Hypothalamus (tissue), 51 donors: ENCODE measurements at regions not wholly inside any gene's neighbourhood (a gene's known extent, or its start where the extent isn't known, plus 50 kb on each side); places are given as distances from the start of the nearest gene placed in this dataset.

Source experiments
- DNase-seq, 51 donors: peaks; one replicate each; lab custom pipeline; 2025; lab: John Stamatoyannopoulos, UW

DNA sequence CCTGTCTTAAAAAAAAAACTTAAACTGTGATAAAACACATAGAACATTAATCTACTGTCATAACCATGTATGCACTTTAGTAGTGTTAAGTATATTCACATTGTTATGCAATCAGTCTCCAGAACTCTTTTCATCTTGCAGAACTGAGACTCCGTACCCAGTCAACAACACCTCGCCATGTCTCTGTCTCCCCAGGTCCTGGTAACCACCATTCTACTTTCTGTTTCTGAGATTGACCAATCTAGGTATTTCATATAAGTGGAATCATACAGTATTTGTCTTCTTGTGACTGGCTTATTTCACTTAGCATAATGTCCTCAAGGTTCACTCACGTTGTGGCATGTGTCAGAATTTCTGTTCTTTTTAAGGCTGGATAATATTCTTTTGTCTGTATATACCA is 290.8 kb upstream of the CXCR4 start:
- peak in 1 of 51 donors; percentile 1 for DNase-seq

DNA sequence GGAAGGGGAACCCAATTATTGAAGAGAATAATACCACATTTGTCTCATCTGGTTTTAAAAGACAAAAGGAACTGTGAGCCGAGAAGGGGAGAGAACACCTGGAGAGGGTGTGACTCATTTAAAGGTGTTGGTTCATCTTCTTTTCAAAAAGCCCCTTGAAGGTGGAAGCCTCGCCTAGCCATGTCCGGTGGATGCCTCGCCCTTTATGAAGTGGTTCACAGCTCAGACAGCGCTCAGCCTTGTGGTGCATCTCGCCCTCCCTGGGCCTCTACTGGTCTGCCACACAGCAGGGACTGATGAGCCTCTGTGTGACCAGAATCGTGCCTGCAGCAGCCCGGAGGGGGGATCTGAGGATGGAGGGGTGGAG is 290.0 kb upstream of the CXCR4 start:
- DNase-seq, result no peak

DNA sequence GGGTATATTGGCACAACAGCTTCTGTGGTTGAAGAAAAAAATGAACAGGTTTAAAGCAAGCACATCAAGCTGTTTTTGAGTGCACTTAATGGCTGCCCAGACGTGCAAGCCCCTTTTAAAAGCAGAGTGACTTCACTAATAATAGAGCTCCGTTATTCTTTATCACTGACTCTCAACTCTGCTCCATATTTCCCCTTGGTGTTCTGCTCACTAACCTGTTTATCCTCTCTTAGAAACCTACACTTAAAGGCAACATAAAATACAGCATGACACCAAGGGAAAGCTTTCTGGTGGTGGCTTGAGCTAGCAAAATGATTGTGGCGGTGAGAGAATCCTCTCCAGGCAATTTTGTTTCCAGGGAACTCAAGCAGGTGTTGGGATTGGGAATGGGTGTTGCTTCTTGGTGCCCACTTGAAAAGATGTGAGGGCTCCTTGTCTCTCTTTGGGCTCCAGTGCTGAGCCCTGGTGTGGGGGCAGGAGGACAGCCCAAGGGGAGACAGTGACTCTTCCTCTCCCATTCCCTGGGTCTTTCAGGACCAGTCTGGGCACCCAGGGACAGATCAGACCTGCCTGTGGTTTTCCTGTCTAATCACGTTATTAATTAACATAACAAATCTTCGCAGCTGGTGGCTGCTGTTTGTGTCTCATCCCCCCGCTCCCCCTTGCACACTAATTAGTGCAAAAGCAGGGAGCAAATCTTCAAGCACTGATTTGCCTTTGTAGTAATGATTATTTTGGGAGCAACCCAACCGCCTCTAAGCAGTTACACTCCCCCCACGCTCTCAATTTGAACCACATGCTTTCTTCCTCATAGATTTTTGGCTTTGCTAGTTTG is 289.4 kb upstream of the CXCR4 start:
- DNase-seq, result no peak

DNA sequence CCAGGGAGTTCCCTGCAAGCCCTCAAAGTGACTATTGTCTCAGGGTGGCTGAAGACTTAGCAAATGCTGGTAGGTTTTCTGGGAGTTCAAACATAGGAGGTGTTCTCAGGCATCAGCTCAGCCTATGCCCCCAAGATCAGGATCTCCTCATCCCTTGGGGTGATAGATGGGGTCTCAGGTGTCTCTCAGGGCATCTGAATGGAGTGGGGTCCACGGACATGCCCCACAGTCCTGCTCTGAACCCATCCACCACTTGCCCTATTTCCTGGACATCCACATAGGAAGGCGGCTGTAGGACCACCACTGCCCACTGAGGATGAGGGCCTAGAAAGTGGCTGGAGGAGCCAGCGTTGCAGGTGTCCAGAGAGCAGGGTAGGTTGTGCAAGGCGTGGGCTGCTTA is 287.0 kb upstream of the CXCR4 start:
- no peak for DNase-seq

DNA sequence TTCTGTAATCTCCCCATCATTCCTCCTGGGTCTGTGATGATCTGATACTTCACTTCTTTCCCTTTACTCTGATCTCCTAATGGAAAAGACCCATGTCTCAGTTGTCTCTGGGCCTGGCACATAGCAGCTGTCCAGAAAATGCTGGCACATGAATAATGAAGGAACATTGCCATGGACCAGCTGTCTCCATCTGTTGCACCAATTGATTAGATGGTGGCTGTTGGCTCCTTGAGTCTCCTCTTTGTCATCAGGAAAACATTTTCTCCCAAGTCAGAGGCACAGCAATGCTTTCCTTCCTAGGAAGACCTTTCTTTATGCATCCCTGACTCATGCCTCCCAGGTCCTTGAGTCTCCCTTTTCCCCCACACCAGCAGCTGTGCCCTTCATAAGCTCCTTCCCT is 286.2 kb upstream of the CXCR4 start:
- DNase-seq, result no peak

DNA sequence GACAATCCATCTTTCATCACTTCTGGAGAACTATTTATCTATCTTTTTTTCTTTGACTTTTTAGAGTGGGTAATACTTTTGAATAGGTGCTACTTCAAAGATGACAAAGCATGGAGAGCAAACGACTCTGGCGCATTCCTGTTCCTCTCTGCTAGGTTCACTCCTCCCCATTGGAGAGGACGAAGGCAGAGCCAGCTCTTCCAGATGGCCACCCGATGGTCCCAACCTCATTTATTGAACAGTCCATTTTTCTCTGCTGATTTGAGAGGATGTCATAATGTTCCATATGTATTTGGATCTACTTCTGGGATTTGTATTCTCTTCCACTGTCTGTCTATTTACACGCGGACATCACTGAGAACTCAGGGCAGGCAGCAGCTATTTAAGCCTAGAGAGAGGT is 284.3 kb upstream of the CXCR4 start:
- DNase-seq, result no peak

DNA sequence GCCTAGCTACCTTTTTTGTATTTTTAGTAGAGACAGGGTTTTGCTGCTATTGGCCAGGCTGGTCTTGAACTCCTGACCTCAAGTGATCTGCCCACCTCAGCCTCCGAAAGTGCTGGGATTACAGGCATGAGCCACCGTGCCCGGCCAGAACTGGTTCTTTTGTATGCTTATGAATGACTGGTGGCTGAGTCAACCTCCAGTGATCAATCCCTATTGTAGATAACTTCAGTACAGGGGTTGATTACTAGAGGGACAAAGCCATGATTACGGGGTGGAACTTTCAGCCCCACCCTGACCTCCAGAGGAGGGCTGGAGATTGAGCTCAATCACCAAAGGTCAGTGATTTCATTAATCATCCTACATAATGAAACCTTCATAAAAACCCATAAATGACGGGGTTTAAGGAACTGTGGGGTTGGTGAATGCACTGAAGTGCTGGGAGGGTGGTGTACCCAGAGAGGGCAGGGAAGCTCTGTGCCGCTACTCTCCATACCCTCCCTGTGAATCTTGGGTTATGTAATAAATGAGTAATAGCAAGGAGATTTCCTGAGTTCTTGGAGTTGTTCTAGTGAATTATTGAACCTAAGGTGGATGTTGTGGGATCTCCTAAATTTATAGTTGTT is 281.8 kb upstream of the CXCR4 start:
- DNase-seq, result no peak

DNA sequence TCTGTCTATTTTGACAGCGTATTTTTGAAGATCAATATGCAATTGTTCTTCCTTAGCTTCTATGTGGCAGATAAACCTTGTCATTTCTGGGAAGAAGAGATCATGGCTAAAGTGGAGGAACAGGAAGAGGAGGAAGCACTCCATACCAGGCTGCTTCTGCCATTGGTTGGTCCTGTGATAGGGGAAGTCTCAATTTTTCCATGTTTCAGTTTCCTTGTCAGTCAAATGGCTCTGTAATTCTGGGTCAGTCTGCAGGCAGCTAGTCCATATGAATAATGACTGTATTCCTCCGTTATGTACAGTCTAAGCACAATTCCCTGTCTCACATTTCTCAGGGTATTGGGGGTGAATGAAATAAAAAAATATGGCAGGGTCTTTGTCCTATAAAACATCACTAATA is 277.6 kb upstream of the CXCR4 start:
- DNase-seq, result no peak

DNA sequence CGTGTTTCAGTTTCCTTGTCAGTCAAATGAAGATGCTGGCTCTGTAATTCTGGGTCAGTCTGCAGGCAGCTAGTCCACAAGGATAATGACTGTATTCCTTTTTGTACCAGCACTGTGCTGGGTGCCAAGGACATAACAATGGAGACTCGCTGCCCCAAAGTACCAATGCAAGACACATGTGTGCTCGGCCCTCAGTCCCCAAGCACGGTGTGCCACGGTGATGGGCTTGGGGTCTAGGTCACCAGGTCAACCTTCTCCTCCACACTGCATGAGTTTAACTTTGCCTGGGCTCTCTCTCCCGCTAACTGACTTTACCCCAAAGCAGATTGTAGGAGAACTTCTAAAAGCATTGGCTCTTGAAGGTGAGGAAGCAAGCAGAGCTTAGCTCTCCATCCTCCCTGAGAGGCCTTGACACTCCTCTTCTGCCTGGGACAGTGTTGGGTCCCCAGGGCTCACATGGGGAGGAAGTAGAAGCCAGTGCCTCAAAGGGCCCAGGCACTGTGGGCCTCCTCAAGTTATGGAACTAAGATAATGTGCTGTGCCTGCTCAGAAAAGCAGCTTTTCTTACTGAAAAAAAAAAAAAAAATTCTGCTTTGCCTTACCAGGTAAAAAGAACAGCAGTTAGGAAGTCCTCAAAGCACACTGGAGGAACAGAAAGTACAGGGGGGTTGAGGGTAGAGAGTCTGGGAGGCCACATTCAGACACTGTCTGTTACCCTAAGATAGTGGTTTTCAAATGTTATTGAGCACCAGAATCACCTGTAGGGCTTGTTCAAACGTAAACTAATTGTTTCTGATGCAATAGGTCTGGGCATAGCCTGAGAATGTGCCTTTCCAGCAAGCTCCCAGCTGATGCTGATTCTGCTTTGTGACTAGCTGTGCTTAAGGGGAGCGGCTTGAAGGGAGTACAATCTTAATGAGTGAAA is 276.4 kb upstream of the CXCR4 start:
- DNase-seq, result no peak

DNA sequence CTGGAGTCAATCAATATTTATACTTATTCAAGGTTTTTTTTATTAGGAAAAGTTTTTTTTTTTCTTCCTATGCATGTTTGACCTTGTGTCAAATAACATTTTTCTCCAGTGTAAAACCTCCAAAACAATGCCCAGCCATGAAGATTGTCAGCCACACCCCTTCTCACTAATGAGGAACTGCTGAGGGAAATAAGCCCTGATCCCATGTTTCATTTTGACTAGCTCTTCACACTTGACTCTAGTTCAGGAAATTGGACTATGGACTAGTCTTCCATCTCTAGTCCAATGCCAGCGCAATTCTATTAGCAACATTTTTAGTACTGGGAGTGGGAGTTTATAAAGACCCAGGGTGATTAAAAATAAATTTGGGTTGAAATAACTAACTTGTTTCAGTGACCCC is 275.6 kb upstream of the CXCR4 start:
- no peak for DNase-seq

DNA sequence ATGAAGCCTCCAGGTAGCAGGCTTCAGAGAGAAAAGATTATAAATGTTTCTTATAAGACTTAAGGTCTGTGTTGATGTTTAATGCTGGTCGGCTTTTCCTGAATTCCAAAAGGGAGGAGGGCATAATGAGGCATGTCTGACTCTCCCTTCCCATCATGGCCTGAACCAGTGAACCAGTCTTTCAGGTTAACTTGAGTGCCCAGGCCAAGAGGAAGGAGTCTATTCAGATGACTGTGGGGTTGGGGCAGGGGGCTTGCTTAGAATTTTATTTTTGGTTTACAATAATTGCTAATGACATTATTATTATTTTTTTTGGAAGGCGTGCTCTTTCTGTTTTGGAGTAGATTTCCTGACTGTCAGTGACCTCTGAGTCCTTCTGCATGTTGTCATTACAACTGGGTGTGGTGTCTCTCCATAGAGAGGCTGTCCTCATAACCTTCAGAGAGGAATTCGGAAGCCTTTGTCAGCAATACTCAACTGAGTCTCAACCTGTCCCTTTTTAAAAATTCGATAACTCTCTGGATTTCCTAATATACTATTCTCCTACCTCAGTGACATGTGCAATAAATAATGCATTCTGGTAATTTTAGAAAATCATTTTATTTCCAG is 275.1 kb upstream of the CXCR4 start:
- no peak for DNase-seq

DNA sequence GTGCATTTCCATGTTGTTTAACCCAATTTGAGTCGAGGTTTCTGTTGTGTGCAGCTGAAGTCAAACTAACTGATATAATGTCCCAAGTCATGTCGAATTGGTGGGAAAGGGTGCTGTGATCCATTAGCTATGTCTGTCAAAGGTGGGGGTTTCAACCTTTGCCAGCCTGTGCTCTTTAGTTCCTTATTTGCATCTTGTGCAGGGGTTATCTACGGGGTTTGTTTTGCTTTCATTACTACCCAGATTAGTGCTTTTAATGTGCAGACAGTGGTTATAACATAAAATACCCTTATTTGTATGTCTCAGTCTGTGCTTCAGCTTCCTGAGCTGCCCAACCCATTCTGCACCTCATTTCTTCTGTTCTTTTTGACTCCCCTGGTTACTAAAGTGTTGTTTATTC is 271.9 kb upstream of the CXCR4 start:
- DNase-seq, result no peak

DNA sequence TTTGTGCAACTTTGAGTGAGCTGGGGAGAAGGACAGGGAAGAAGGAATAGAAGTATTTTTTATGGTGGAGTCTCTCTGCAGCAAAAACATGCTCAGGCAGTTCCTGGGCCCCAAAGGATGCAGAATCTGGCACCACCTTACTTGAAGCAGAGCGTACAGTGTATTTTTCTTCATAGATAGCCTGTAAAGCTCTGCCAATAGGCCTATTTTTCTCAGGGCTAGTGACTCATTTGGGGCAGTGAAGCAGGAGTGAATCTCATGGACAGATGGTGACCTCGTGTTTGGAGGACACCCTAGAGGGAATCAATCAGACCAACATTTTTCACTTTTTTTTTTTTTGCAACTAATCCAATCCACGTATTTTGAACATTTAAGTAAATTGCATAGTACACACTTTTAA is 268.1 kb upstream of the CXCR4 start:
- DNase-seq, result no peak

DNA sequence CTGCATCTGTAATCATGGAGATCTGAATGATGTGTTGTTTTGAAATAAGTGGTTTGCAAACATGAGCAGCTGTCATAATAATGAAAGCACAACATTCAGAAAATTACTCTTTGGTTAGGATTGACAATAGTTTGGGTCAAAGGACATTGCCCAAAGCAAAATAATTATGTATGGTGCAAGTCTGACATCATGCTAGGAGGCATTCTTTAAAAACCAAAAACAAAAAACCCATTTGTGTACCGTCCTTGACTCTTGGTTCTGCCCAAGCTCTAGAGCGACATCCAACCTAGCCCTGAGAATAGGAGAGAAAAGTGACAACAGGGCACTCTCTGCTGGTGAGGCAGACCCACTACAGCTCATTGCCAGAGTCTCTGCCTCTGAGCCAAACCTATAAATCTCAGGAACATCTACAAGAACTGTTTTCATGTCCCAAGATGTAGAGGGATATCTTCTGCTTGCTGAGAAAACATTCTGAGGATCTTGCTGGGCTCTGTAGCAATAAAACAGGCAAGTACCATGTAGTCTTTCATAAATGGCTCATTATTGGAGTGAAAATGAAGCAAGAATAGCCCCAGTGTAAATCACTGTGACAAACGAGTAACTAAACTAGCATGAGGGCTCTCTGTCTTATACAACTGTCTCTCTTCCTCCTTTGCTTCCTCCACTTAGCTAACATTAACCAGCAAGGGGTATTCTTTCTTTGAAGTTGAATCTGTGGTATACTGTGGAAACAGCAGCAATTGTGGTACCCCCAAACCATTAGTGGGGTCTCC is 266.8 kb upstream of the CXCR4 start:
- DNase-seq, result peak in 19 of 51 donors; percentile 7 to 55 (median 29)

DNA sequence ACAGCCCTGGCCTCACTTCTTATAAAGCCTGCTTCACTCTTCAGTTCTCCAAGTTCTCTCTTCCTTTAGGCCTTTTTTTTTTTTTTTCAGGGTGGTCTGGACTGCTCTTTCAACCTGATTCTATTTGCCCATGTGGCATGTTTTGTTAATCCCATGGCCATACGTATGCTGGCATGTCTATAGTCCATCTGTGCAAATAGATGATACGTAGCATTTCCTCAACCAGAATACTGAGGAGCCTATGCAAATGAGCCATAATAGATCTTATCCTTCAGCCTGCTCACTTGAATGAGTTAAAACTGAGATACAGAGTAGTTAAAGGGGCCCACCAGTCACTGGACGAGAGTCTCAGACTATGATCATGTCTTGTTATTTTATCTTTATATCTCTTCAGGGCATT is 265.2 kb upstream of the CXCR4 start:
- no peak for DNase-seq

DNA sequence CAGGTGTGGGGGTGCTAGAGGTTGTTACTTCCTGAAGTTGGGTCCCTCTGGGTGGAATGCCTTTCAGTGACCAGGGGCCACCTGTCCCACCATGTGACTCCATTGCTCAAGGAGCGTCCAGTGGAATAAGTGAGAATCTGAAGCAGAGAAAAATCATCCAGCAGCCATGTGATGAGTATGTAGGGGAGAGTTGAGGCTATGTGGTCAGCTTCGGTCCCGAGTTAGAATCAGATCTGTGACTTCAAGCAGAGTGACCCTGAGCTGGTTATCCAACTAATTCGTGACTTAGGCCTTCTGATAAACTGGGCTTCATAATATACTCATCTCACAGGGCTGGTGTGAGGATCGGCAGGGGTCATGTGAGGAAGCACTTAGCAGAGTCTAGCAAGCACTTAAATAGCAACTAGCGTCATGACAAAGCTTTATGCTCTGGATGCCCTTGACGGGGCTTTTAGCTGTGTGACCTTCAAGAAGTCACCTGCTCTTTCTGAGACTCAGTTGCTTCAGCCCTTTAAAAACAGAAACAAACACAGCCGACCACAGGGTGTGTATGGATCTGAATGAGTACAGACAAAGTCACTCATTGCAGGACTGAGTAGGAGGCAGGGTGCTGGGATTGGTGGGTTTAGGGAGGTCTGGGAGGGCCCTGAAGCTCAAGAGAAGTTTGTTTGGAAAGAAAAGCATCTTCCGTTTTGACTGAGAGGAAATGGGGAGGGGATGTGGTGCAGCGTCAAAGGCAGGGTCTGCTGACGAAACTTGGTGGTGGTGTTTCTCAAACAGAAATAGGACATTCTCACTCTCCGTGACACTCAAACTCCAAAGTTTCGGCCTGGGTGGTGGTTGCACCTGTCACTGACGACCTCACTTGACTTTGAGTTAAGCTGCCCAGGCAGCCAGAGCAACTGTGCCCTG is 264.0 kb upstream of the CXCR4 start:
- no peak for DNase-seq

DNA sequence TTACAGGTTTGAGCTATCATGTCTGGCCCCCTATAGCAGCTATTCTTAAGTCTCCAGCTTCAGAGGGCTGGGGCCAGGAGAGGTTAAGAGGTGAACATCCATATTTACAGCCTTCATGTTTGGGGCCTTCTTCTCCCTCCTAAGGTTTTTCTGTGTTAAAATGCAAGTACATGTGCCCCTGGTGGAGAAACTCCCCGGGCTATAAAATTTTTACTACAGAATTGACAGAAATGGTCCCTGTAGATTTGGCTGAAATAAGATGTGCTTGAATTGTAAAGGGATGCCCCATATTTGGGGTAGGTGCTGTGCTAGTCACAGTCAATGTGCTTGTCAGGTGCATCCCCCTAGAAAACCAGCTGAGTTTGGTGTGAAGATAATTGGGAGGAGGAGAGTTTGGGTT is 263.3 kb upstream of the CXCR4 start:
- no peak for DNase-seq

DNA sequence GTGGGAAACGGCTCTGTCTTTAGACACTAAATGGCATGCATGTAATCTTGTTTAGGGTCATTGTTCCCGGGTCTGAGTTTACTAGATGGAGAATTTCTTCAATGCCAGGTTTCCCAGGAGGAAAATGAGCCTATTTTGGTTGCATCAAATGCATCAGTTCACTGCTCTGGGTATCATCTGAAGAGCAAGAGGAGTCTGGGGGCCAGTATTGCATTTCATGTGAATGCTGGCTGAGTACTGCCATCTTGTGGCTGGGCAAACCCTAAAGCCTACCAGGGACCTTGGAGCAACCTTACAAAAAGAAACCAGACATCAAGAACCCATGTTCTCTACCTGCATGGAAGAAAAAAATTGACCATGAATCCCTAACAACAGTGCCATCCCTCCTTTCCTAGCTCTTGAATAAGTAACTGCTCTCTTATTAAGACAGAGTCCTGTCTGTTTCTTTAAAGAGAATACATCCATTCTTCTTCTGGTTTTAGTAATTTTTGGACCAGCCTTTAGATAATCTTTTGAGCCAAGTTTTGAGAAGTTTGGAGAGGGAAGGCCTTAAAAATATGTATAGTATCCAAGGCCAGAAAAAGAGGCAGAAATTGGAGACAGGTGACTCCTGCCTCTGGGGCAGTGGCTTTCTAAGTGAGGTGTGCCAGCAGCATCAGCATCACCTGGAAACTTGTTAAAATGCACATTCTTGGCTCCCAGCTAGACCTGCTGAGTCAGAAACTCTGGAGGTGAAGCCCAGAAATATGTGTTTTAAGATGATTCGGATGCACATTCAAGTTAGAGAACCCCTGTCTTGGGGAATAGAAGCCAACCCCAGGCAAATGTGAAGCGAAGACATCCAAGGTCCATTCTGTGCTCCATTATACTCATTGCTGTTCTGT is 261.0 kb upstream of the CXCR4 start:
- peak in 33 of 51 donors; percentile 3 to 68 (median 34) for DNase-seq
